ENCODE measurements at regions not wholly inside any gene's neighbourhood (a gene's known extent, or its start where the extent isn't known, plus 50 kb on each side); places are given as distances from the start of the nearest gene placed in this dataset.

- H3K27me3 ChIP-seq (ENCODE audit: control insufficient read depth in 1 of 2, insufficient read depth in 2 of 2, low read length in 2 of 2) = no peaks in the 10 kb centered on the region
- WGBS (ENCODE audit: low lambda C conversion rate) = 0% methylated on average over 1 of the region's 1 CpG
- POLR2A ChIA-PET = no interaction called here
- no peak for DNase-seq (ENCODE audit: low spot score)
- no peak overlapping the region for H3K9ac ChIP-seq (ENCODE audit: insufficient read depth, low read depth, low read length)
- H3K4me1 ChIP-seq (ENCODE audit: insufficient read depth, low read length) = no peaks in the 10 kb centered on the region
- no peaks in the 10 kb centered on the region for H3K36me3 ChIP-seq (replicated peaks in 1 of 2; ENCODE audit: control insufficient read depth in 1 of 2, insufficient read depth in 2 of 2, low read length in 2 of 2)
- H3K79me2 ChIP-seq (ENCODE audit: insufficient read depth, low read length) = no peaks in the 10 kb centered on the region
- no peaks in the 10 kb centered on the region for H4K20me1 ChIP-seq (ENCODE audit: insufficient read depth, low read length)
- peaks cover 87% of the 10 kb centered on the region for H3K9me3 ChIP-seq (ENCODE audit: low read length)
- no peak for ATAC-seq
- H2AFZ ChIP-seq (ENCODE audit: low read length) = no peak overlapping the region
- no TSS peak for BruUV-seq (replicated peaks)
- FAIRE-seq = no peak
- CTCF ChIA-PET (ENCODE audit: low intra/inter-chr PET ratio, low total read pairs) = no interaction called here
- no peak overlapping the region for H3K4me2 ChIP-seq (ENCODE audit: low read depth, low read length)
- intact Hi-C loops (cut with micrococcal nuclease; ENCODE audit: unreplicated experiment) = no loop called here
- H3K4me3 ChIP-seq (replicated peaks in 1 of 3; ENCODE audit: insufficient read depth in 1 of 3, low read depth in 2 of 3, low read length in 3 of 3) = no peak overlapping the region
- in situ Hi-C loops (cut with HindIII; ENCODE audit: extremely low pct_ligation_motif_present, low pct_unique_long_range_greater_than_20kb) = no loop called here
- H3K27ac ChIP-seq (ENCODE audit: extremely low read length, insufficient read depth, low read length) = no peak overlapping the region
- TF ChIP-seq CBFB (CRISPR knock-in tag; IDR thresholded peaks at IDR 0.05) = no peak
- no peak for TF ChIP-seq EZH2 (conservative IDR thresholded peaks at IDR 0.05; ENCODE audit: low read depth, low read length)
- TF ChIP-seq ZNF639 (CRISPR knock-in tag; conservative IDR thresholded peaks at IDR 0.05) = no peak
- TF ChIP-seq PBX3 (CRISPR knock-in tag; IDR thresholded peaks at IDR 0.05; ENCODE audit: borderline replicate concordance) = no peak
- TF ChIP-seq DZIP1 (CRISPR knock-in tag; IDR thresholded peaks at IDR 0.05) = no peak
- no peak for TF ChIP-seq IRF1 (CRISPR knock-in tag; IDR thresholded peaks at IDR 0.05; ENCODE audit: low read depth)
- no peak for TF ChIP-seq HIC2 (CRISPR knock-in tag; IDR thresholded peaks at IDR 0.05; ENCODE audit: low read depth)
- no peak for TF ChIP-seq ZNF777 (CRISPR knock-in tag; IDR thresholded peaks at IDR 0.05)
- no peak for TF ChIP-seq YY1 (IDR thresholded peaks at IDR 0.05; ENCODE audit: insufficient read depth, insufficient replicate concordance, low read depth, low read length)
- no peak for TF ChIP-seq ELK4 (CRISPR knock-in tag; IDR thresholded peaks at IDR 0.05; ENCODE audit: borderline replicate concordance)
- no peak for TF ChIP-seq ZNF292 (CRISPR knock-in tag; IDR thresholded peaks at IDR 0.05; ENCODE audit: borderline replicate concordance, low read depth)
- no peak for TF ChIP-seq TFDP2 (CRISPR knock-in tag; IDR thresholded peaks at IDR 0.05)
- no peak for TF ChIP-seq ZC3H4 (CRISPR knock-in tag; IDR thresholded peaks at IDR 0.05; ENCODE audit: borderline replicate concordance)
- no peak for TF ChIP-seq TAF1 (CRISPR knock-in tag; IDR thresholded peaks at IDR 0.05)
- TF ChIP-seq ERF (CRISPR knock-in tag; IDR thresholded peaks at IDR 0.05) = no peak
These were observed 982.7 kb upstream of the NR2F2 start for GRCh38 chr15:95347837-95348236.
